Esophagus squamous epithelium (tissue), 4 donors: ENCODE measurements at regions not wholly inside any gene's neighbourhood (a gene's known extent, or its start where the extent isn't known, plus 50 kb on each side); places are given as distances from the start of the nearest gene placed in this dataset.

Experiments
- CTCF ChIP-seq, 6 experiments: fragments of 450-650 bp in 4 of 6; fragments of 200-600 bp in 2 of 6; sonication (generic) in 2 of 6; IDR thresholded peaks; one replicate each; pipeline ENCODE4 v1.5.1; 2016 to 2019; ENCODE audit warnings: antibody characterized with exemption in 6 of 6, mild to moderate bottlenecking in 4 of 6, moderate library complexity in 4 of 6
- POLR2A ChIP-seq, 4 donors: fragments of 450-650 bp; IDR thresholded peaks; one replicate each; pipeline ENCODE4 v1.6.1; 2017; ENCODE audit warnings: antibody characterized with exemption in 4 of 4, mild to moderate bottlenecking in 4 of 4, moderate library complexity in 3 of 4

- TF ChIP-seq POLR2A (IDR thresholded peaks at IDR 0.05) (no peak), CTCF (IDR thresholded peaks at IDR 0.05) (no peak)
Measured at GRCh38 chr2:53515435-53516332, 251.9 kb upstream of the CHAC2 start.
